Stimulated activated CD4-positive, alpha-beta T cell treated with anti-CD3 and anti-CD28 coated beads, Interleukin-12 subunit alpha, Interleukin-12 subunit beta, amount 100 ng/mL, for 48 hours (primary cell): ENCODE measurements at regions not wholly inside any gene's neighbourhood (a gene's known extent, or its start where the extent isn't known, plus 50 kb on each side); places are given as distances from the start of the nearest gene placed in this dataset.

Experiments used
- DNase-seq, 3 donors: peaks; one replicate each; pipeline ENCODE4 v3.0.0-alpha.2; 2020; ENCODE audit warnings: low read depth in 2 of 3, low spot score in 1 of 3

GRCh38 chr1:87806379-87807094, 477.9 kb downstream of the LMO4 start:
- DNase-seq: no peak

GRCh38 chr1:87810166-87810565, 481.5 kb downstream of the LMO4 start:
- DNase-seq: no peak

GRCh38 chr1:87812871-87813577, 484.3 kb downstream of the LMO4 start:
- DNase-seq: no peak

- no peak for DNase-seq
Measured at GRCh38 chr1:87814573-87814972, 485.9 kb downstream of the LMO4 start.

GRCh38 chr1:87816646-87817045, 488.0 kb downstream of the LMO4 start:
- DNase-seq: no peak

GRCh38 chr1:87820668-87821334, 492.1 kb downstream of the LMO4 start:
- no peak for DNase-seq

GRCh38 chr1:87821335-87821697, 492.6 kb downstream of the LMO4 start:
- no peak for DNase-seq

GRCh38 chr1:87826681-87827251, 498.1 kb downstream of the LMO4 start:
- DNase-seq: no peak

GRCh38 chr1:87829360-87829759, 500.7 kb downstream of the LMO4 start:
- no peak for DNase-seq

- DNase-seq: no peak
Measured at GRCh38 chr1:87830432-87830978, 501.8 kb downstream of the LMO4 start.

GRCh38 chr1:87833166-87833565, 504.5 kb downstream of the LMO4 start:
- no peak for DNase-seq

- DNase-seq: no peak
Measured at GRCh38 chr1:87834151-87834550, 505.5 kb downstream of the LMO4 start.

GRCh38 chr1:87834941-87835340, 506.3 kb downstream of the LMO4 start:
- no peak for DNase-seq

GRCh38 chr1:87840767-87841166, 512.1 kb downstream of the LMO4 start:
- DNase-seq: no peak

- no peak for DNase-seq
Measured at GRCh38 chr1:87841332-87841731, 512.7 kb downstream of the LMO4 start.

GRCh38 chr1:87842156-87842555, 513.5 kb downstream of the LMO4 start:
- no peak for DNase-seq

- no peak for DNase-seq
Measured at GRCh38 chr1:87844251-87844650, 515.6 kb downstream of the LMO4 start.

- no peak for DNase-seq
Measured at GRCh38 chr1:87851490-87851889, 522.8 kb downstream of the LMO4 start.

GRCh38 chr1:87852410-87853161, 523.9 kb downstream of the LMO4 start:
- no peak for DNase-seq

- no peak for DNase-seq
Measured at GRCh38 chr1:87853576-87854351, 525.1 kb downstream of the LMO4 start.
